ENCODE measurements at regions not wholly inside any gene's neighbourhood (a gene's known extent, or its start where the extent isn't known, plus 50 kb on each side); places are given as distances from the start of the nearest gene placed in this dataset.

- H3K4me2 ChIP-seq (ENCODE audit: low read depth, low read length): no peak overlapping the region
- no peak overlapping the region for H3K9ac ChIP-seq (ENCODE audit: insufficient read depth, low read depth, low read length)
- no TSS peak for BruUV-seq (replicated peaks)
- no peaks in the 10 kb centered on the region for H3K9me3 ChIP-seq (ENCODE audit: low read length)
- in situ Hi-C loops (cut with HindIII; ENCODE audit: extremely low pct_ligation_motif_present, low pct_unique_long_range_greater_than_20kb) (no loop called here), intact Hi-C loops (cut with micrococcal nuclease; ENCODE audit: unreplicated experiment) (loop anchor here (5.0 kb wide), 1 partner anchor 576 kb away; no protein-coding TSS in a partner anchor)
- no peak for ATAC-seq
- H3K27ac ChIP-seq (ENCODE audit: extremely low read length, insufficient read depth, low read length): no peak overlapping the region
- H3K79me2 ChIP-seq (ENCODE audit: insufficient read depth, low read length): no peaks in the 10 kb centered on the region
- no peak for DNase-seq (ENCODE audit: low spot score)
- CTCF ChIA-PET (ENCODE audit: low intra/inter-chr PET ratio, low total read pairs): no interaction called here
- H2AFZ ChIP-seq (ENCODE audit: low read length): no peak overlapping the region
- POLR2A ChIA-PET: no interaction called here
- WGBS (ENCODE audit: low lambda C conversion rate): 0% methylated on average over 2 of the region's 2 CpGs
- FAIRE-seq: no peak
- no peak overlapping the region for H3K4me3 ChIP-seq (replicated peaks in 1 of 3; ENCODE audit: insufficient read depth in 1 of 3, low read depth in 2 of 3, low read length in 3 of 3)
- no peaks in the 10 kb centered on the region for H3K36me3 ChIP-seq (replicated peaks in 1 of 2; ENCODE audit: control insufficient read depth in 1 of 2, insufficient read depth in 2 of 2, low read length in 2 of 2)
- H3K27me3 ChIP-seq (ENCODE audit: control insufficient read depth in 1 of 2, insufficient read depth in 2 of 2, low read length in 2 of 2): no peaks in the 10 kb centered on the region
- H4K20me1 ChIP-seq (ENCODE audit: insufficient read depth, low read length): no peaks in the 10 kb centered on the region
- no peaks in the 10 kb centered on the region for H3K4me1 ChIP-seq (ENCODE audit: insufficient read depth, low read length)
- TF ChIP-seq ZNF891 (CRISPR knock-in tag; IDR thresholded peaks at IDR 0.05) (no peak), SNAPC5 (CRISPR knock-in tag; IDR thresholded peaks at IDR 0.05; ENCODE audit: borderline replicate concordance) (no peak), HOXA7 (CRISPR knock-in tag; IDR thresholded peaks at IDR 0.05) (no peak), SP4 (CRISPR knock-in tag; IDR thresholded peaks at IDR 0.05) (no peak), HMGXB3 (CRISPR knock-in tag; IDR thresholded peaks at IDR 0.05; ENCODE audit: borderline replicate concordance) (no peak), MBNL3 (CRISPR knock-in tag; conservative IDR thresholded peaks at IDR 0.05) (no peak), TAF15 (IDR thresholded peaks at IDR 0.05; ENCODE audit: low read depth, low read length, poor library complexity, severe bottlenecking) (no peak), PRDM10 (CRISPR knock-in tag; IDR thresholded peaks at IDR 0.05; ENCODE audit: low read depth) (no peak), IKZF5 (CRISPR knock-in tag; IDR thresholded peaks at IDR 0.05) (no peak), ESRRA (CRISPR knock-in tag; IDR thresholded peaks at IDR 0.05; ENCODE audit: low read depth) (no peak), ZNF101 (CRISPR knock-in tag; IDR thresholded peaks at IDR 0.05; ENCODE audit: borderline replicate concordance, low read depth) (no peak), ZNF572 (CRISPR knock-in tag; IDR thresholded peaks at IDR 0.05) (no peak), TSC22D2 (CRISPR knock-in tag; IDR thresholded peaks at IDR 0.05; ENCODE audit: borderline replicate concordance) (no peak), ZNF10 (CRISPR knock-in tag; IDR thresholded peaks at IDR 0.05; ENCODE audit: borderline replicate concordance, low read depth) (no peak), DMAP1 (CRISPR knock-in tag; IDR thresholded peaks at IDR 0.05) (no peak)
Observed at GRCh38 chr10:6841761-6842160, 261.7 kb upstream of the PRKCQ start.
